GM19468 (cell line): ENCODE measurements at regions not wholly inside any gene's neighbourhood (a gene's known extent, or its start where the extent isn't known, plus 50 kb on each side); places are given as distances from the start of the nearest gene placed in this dataset.

Experiments
- ATAC-seq: cut with Tn5 transposase; IDR thresholded peaks from one replicate; pipeline ENCODE4 v1.9.1; 2021; ENCODE audit warnings: mild to moderate bottlenecking, moderate library complexity, moderate number of reproducible peaks; ENCODE audit not compliant: unreplicated experiment; ENCODE audit errors: extremely low read depth

DNA sequence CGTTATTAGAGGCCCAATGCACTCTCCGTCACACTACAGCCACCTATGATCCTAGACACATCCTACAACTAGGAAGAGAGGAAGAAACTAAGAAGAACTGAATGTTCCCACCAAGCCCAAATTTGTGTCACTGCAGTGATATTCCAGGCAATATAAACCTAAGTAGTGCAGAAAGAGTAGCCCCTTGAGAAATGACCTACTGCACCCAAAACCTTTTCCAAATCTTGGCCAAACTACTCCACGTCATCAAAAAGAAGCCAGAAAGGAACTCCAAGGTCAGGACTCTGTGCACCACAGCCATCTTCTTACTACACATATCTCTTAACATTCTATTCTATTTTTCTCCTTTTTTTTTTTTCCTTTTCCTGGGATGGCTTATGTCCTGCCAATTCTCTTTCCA, 60.2 kb downstream of the ADAMTS1 start:
- ATAC-seq = no peak

DNA sequence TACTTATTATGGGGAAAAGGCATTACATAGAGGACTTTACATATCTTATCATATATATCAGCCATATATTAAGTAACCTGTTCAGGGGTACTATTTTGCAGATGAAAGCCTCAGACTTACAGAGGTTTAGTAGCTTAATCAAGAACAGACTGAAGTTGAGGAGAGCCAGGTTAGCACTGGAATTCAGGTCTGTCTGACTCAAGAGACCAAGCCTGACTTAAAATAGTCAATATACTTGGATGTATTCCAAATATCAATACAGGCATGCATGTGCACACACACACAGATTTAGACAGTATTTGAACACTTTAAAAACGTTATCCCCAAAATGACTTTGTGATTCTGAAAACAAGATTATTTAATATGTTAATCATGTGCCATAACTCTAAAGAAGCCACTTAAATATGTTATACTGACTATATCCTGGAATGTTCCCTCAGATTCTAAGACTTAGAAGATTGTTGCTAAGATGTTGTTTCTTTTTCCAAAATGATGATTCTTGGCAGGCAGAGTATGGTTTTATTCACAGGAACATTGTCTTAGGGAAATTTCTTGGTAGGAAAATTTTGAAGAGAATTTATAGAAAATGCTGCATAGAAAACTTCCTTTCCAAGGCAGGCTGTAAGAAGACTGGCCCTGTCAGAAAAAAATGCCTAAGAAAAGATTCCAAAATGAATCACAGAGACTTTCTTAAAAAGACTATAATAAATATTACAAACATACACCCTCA, 61.6 kb downstream of the ADAMTS1 start:
- no peak for ATAC-seq

DNA sequence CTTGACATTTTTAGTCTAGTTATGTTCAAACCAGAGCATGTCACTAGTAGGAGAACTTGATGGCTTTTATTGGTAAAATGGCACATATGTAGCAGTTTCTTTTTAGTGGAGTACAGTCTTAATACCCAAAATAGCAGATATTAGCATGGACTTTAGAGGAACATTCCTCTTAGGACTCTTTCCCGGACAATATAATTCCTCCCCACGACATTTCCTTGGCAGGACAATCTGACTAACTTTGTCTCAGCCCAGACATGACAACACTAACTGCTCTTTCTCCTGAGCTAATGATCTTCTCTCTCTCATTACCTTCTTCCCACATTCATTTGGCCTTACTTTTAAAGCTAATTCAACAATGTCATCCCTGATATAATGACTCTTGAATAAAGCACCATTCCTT, 62.5 kb downstream of the ADAMTS1 start:
- ATAC-seq = no peak

DNA sequence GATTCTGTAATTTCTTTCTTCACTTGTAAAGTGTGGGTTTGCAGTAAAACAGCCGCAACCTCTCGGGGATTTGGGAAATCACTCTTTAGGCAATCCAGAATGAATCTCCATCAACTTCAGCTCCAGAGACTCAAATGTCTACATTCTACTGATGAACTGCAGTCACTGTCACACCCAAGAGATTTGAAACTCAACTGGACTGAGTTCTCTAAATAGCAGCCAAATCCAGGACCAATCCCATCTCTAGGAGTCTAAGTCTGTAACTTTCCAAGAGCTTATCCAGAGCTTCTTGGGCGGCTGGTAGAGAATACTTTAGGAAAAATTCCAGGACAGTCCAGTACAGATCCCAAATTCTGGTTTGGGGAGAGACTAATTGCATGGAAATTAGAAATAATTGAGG, 62.9 kb downstream of the ADAMTS1 start:
- ATAC-seq = no peak

DNA sequence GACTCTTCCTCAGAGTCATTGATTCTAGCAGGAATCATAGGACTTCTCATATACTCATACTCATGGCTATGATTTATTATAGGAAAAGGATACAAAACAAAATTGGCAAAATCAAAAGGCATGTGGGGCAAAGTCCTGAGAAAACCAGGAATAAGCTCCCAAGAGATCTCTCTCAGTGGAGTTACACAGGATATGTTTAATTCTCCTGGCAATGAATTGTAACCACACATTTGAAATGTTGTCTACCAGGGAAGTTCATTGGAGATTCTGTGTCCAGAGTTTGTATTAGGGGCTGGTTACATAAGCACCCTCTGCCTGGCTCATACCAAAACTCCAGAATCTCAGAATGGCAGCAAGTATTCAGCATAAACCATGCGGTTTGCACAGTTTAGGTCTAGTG, 63.9 kb downstream of the ADAMTS1 start:
- no peak for ATAC-seq

DNA sequence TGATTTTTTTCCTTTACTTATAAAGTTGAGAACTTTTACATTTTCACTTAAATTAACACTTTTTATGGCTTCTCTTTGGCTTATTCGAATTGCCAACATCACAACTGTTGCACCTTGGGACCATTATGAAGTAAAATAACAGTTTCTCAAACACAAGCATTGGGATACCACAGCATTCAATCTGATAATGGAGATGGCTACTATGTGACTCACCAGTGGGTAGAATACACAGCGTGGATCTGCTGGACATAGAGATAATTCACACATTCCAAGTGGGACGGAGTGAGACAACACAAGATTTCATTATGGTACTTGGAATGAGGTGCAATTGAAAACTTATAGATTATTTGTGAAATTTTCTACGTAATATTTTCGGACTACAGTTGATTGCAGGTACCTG, 68.0 kb downstream of the ADAMTS1 start:
- ATAC-seq = no peak

DNA sequence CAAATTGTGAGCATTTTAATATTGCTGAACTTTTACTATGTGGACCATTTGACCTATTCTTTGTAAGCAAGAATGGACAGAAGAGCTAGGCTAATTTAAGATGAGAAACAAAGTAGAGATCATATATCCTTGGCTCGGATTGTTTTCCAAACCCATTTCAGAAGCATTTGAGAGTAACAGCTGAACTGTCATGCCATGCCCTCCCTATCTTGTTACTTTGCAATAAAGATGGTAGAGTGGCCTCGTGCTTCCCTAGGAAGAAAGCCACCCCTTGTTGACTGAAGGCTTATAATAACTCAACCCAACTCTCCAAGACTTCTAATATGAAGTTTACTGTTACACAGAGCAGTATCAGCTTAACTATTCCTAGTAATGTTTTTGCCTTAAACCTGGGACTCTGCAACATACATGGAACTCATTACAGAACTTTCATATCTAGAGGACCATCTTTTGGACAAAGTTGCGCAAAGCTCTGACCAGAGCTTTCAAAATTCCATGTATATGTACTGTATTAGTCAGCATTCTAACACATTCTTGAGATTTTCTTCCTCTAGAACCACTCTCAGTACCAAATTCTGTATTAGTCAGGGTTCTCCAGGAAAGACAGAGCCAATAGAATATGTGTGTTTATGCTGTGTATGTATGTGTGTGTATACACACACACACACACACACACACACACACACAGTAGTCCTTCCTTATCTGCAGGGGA, 68.7 kb downstream of the ADAMTS1 start:
- no peak for ATAC-seq

DNA sequence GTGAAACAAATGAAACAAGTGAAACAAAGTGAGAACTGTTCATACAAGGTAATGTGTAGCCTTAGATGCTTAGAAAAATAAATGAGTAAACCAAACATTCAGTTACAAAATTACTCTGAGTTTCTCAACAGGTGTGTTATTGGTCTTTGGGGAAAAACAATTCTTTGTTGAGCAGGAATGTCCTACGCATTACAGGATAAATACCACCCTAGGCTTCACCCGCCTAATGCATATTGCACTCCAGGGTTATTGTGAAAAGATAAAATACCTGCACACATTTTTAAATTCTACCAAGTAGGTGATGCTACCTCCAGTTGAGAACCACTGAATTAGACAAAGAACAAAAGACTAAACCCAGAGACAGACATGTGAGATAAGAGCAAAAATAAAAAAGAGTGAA, 72.2 kb downstream of the ADAMTS1 start:
- ATAC-seq = no peak

DNA sequence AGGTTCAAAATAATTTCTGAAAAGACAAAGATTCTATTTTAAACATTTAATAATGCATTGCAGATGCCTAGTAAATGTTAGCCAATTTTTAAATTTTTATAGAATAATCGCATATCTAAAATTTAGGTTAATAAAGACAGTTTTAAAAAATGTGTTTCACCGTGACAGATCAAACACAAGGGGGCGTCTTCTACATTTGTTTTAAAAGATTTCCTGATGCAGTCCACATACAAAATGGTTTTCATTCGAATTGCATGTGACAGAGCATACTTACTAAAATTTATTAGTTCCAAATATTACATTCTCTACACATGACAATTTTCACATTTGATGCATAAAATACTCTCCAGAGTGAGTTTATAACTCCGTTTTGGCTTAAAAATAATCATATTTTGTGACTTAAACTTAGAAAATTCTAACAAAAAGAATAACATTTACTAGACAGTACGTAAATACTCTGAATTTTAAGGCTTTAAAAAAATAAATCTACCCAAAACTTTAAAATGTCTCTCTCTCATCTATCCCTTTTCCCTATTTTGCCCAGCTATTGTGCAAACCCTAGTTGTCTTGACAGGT, 75.5 kb downstream of the ADAMTS1 start:
- no peak for ATAC-seq

DNA sequence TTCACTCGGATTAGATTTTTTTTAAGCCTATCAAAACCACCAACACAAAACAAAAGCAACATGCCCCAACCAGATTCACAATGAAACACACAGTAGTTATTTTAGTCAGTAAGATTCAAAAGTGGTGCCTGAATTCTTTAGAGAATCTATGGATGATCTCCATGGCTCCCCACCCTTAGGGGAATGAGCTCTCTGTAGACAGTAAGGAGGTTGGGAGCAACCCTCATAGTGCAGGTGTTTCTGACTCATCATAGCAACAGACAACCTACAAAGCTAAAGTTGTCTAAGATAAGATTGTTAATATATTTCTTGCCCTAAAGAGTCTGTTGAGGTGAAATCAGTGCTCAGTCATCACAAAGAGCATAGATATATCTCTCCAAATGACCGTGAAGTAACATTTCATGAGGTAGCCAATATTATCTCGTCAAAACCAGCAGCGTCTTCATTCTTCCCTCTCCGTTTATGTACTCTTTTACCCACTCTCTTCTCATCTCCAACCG, 78.3 kb downstream of the ADAMTS1 start:
- no peak for ATAC-seq

DNA sequence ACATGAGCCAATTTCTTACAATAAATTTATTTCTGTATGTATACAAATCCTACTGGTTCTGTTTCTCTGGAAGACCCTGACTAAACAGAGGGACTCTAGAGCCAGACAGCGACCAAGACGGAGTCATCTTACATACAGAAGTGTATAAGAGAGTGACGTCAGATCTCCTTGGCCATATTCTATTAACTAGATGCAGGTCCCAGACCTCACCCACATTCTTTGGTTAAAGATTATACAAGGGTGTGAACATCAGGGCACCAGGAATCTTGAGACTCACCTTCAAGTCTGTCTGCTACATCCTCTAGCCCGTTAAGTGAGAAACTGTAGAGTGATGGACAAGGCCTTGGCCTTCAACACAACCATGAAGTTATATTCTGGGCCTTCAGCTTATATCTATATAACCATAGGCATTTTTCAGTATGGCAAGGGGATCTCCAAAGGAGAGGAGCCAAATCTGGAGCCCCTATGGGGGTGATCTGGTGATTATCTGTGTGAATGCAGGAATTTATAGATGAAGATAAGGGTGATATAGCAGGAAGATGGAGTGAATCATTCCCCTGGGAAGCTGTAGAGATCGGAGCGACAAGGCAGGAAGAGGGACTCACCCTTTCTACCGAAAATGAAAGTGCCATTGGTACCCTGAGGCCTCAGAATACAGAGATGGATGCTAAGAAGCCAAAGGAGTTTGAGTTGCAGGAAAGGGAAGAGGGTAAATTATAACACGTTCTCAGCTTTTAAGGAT, 83.9 kb downstream of the ADAMTS1 start:
- ATAC-seq = no peak

DNA sequence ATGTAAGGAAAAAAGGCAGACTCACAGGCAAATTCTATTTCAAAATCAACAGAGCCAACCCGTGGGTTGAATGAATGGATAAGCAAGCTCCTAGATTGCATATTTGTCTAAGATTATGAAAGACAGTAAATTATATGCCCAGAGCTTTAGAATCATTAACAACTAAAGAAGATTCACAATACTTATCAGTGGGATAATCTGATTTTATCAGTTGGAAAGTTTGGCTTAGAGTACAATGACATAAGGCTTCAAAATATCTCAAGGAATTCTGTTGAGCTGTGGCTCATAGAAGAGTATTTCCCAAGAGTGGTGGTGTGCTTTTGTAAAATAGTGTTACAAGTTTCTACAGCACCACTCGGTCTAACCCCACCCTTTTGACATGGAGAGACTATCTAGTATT, 85.5 kb downstream of the ADAMTS1 start:
- no peak for ATAC-seq

DNA sequence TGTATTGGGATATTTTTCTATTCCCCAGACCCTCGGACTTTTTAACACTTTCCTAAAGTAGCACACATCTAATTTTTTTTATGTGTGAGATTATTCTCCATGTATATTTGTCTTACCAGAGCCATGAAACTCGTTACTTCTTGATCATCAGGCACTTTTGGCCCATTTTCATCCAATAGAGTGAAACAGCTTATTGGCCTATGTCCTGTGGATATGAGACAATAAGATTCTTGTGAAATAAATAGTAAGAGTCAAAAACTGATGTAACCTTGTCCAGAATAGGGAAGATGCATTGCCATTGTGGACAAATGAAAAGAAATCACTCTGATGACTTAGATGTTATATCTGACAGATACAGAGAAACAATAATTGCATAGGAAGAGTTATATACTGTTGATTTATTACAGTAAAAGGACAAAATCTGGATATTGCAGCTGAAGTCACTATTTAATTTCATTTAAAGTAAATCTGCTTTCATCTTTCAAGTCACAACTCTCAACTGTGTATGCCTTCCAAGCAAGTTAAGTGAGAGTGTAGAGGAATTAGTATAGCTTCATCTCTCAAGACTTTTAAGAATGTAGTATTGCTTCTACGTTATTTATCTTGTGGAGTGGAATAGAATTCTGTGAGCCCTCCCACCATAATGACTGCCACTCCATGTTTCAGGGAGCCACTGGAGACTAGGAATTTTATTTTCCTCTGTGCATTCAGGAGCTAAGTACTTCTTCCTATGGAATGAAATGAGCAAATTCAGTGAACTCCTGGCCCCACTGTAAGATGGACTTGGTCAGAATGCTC, 86.9 kb downstream of the ADAMTS1 start:
- ATAC-seq = no peak

DNA sequence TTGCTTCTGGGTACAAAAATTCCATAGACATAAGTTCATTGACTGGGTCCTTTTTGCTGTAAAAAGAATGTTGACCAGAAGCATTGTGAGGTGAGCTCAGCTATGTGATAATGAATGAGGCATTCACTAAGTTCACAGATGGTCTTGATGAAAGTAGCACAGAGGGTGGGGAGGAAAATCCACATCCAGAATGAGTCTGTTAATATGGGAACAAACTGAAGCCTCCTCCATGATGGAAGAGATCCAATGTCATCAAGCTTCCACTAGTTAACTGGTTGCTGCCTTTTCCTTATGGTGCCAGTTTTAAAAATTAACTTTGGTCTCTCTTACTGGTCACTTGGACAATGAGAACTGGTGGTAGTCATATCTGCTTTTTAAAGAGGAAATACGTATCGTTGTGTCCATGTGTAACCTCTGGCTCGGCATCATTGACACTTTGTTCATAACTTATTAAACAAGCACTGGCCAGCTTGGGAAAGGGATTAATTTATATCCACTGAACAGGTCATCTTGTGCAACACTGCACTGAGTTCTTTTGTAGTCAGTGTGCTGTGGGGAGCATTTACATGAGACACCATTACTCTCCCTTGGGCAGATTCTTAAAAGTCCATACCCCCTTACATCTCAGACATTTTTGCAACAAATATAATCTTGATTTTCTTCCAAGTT, 88.6 kb downstream of the ADAMTS1 start:
- no peak for ATAC-seq

DNA sequence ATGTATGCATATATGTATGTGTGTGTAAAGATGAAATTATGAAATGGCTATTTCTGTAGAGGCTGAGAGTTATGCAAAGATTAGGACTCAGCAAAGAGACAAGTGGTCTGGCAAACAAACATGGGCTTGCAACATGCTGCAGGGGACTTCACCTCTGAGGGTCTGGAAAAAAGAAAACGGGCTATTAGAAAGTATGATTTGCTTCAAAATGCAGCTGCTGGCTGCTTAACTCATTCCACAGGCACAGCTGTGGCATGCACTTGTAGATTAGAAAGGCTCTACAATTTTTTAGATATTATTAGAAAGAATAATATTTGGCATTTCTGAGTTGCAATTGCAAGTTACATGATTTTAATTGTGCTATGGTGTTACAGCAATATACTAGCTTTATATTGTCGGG, 90.4 kb downstream of the ADAMTS1 start:
- no peak for ATAC-seq

DNA sequence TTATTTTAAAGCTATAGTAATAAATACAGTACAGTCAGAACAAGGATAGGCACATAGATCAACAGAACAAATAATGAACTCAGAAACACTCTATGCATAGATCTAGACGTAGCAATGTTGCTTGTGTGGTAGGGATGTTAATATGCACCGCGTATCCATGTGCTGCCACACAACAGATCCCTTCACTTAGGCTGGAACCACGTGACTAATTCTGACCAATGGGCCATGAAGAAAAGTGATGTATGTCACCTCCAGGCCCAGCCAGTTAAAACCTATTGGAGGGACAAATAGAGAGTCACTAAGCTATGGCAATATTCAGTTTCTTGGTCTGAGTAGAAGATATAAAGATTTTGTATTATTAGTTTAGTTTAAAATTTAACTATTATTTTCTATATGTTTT, 91.4 kb downstream of the ADAMTS1 start:
- no peak for ATAC-seq

DNA sequence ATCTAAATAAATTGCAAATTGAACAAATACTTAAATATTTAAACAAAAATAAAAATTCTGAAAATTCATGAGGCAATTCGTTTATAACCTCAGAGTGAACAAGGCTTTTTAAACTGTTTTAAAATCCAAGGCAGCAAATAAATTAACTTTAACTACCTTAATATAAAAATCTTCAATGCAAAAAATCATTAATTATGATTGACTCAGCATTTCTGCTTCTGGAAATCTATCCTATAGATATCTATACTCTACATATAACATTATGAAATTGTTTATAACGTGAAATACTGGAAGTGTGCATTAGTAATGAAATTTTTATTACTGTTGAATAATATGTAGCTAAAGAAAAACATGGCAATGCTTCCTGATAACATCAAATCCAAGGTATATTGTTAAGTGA, 92.4 kb downstream of the ADAMTS1 start:
- ATAC-seq = no peak

DNA sequence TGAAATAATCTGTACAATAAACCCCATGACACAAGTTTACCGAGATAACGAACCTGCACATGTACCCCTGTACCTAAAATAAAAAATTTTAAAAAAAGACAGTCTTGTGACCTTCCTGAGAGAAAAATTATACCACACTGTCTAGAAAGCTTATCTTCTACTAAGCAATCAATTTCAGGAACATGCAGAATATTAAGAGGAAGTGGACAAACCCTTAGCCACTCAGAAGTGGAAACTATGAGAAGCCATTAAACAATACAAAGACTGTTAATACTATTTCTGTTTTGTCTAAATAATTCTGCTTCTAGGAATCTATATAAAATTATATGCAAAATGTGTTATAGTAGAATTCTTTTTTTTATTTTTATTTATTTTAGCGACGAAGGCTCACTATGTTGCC, 93.9 kb downstream of the ADAMTS1 start:
- ATAC-seq = no peak

DNA sequence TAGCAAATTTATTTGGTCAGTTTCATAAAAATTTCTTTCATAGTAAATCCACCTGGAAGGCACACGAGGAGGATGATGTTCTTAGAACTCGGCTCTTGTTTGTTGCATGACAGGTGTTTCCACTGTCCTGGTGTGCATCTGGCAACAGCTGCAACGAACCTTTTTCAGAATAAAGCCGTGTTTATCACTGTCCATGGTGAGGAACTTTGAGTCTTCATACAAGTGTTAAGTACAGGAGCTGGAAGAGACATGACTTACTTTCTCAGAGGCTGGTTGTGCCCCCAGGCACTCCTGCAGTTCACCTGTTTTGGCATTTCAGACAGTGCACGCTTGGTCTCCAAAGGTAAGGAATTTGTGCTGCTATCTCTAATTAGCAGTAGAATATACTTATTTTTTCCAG, 97.1 kb downstream of the ADAMTS1 start:
- no peak for ATAC-seq

DNA sequence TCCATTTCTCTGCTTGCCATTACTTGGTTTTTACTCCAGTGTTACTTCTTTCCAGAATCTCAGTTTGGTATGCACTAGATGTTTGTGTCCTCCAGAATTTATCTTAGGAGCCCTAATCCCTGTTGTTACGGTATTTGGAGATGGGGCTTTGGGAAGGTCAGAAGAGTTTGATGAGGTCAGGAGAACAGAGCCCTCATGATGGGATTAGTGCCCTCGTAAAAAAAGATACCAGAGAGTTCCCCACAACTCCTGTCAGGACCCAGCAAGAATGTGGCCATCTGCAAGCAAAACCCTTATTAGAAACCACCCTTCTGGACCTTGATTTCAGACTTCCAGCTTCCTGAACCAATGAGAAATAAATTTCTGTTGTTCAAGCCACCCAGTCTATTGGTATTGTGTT, 98.0 kb downstream of the ADAMTS1 start:
- no peak for ATAC-seq
